ENCODE measurements at regions not wholly inside any gene's neighbourhood (a gene's known extent, or its start where the extent isn't known, plus 50 kb on each side); places are given as distances from the start of the nearest gene placed in this dataset.

DNA sequence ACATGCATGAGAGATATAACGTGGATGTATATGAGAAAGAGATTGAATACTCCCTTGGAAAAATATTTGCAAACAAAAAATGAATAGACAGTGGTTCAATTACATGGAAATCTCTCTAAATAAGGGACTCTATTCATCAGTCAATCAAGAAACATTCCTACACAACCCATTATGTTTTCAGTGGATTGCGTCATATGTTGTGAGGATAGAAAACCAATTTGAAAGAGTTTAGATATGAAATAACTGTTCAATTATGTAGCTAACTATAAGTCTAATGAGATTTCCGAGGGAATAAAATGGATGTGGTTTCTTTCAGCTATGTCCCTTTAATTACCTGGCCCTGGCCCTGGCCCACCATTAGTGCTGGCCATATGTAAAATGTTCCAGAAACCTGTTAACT lies 86.7 kb upstream of the TMCO5A start:
- TF ChIP-seq, protein P1, sequence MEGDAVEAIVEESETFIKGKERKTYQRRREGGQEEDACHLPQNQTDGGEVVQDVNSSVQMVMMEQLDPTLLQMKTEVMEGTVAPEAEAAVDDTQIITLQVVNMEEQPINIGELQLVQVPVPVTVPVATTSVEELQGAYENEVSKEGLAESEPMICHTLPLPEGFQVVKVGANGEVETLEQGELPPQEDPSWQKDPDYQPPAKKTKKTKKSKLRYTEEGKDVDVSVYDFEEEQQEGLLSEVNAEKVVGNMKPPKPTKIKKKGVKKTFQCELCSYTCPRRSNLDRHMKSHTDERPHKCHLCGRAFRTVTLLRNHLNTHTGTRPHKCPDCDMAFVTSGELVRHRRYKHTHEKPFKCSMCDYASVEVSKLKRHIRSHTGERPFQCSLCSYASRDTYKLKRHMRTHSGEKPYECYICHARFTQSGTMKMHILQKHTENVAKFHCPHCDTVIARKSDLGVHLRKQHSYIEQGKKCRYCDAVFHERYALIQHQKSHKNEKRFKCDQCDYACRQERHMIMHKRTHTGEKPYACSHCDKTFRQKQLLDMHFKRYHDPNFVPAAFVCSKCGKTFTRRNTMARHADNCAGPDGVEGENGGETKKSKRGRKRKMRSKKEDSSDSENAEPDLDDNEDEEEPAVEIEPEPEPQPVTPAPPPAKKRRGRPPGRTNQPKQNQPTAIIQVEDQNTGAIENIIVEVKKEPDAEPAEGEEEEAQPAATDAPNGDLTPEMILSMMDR (IDR thresholded peaks at IDR 0.05): no peak
- TF ChIP-seq JUND (IDR thresholded peaks at IDR 0.05): no peak
- no peak for TF ChIP-seq EP300 (IDR thresholded peaks at IDR 0.05; ENCODE audit: borderline replicate concordance in 1 of 2, low read depth in 1 of 2, low read length in 1 of 2)

Data from SK-N-SH (cell line).